Uterus (tissue), 2 donors: ENCODE measurements at regions not wholly inside any gene's neighbourhood (a gene's known extent, or its start where the extent isn't known, plus 50 kb on each side); places are given as distances from the start of the nearest gene placed in this dataset.

Experiments used
- POLR2A ChIP-seq, 2 donors: fragments of 450-650 bp; IDR thresholded peaks; one replicate each; pipeline ENCODE4 v1.6.1; 2016; ENCODE audit warnings: antibody characterized with exemption in 2 of 2, mild to moderate bottlenecking in 1 of 2, moderate library complexity in 1 of 2
- TF ChIP-seq, protein P1 (sequence below), 4 experiments: fragments of 200-600 bp in 2 of 4; fragments of 450-650 bp in 2 of 4; sonication (generic) in 2 of 4; IDR thresholded peaks; one replicate each; pipeline ENCODE4 v1.5.1; 2016 to 2019; ENCODE audit warnings: antibody characterized with exemption in 4 of 4, mild to moderate bottlenecking in 2 of 4, moderate library complexity in 1 of 4

- TF ChIP-seq, protein P1, sequence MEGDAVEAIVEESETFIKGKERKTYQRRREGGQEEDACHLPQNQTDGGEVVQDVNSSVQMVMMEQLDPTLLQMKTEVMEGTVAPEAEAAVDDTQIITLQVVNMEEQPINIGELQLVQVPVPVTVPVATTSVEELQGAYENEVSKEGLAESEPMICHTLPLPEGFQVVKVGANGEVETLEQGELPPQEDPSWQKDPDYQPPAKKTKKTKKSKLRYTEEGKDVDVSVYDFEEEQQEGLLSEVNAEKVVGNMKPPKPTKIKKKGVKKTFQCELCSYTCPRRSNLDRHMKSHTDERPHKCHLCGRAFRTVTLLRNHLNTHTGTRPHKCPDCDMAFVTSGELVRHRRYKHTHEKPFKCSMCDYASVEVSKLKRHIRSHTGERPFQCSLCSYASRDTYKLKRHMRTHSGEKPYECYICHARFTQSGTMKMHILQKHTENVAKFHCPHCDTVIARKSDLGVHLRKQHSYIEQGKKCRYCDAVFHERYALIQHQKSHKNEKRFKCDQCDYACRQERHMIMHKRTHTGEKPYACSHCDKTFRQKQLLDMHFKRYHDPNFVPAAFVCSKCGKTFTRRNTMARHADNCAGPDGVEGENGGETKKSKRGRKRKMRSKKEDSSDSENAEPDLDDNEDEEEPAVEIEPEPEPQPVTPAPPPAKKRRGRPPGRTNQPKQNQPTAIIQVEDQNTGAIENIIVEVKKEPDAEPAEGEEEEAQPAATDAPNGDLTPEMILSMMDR (IDR thresholded peaks at IDR 0.05) = no peak
- TF ChIP-seq POLR2A (IDR thresholded peaks at IDR 0.05) = no peak
Observed at GRCh38 chr11:28728666-28729065, 620.5 kb downstream of the METTL15 start.
